ENCODE measurements at regions not wholly inside any gene's neighbourhood (a gene's known extent, or its start where the extent isn't known, plus 50 kb on each side); places are given as distances from the start of the nearest gene placed in this dataset.

DNA sequence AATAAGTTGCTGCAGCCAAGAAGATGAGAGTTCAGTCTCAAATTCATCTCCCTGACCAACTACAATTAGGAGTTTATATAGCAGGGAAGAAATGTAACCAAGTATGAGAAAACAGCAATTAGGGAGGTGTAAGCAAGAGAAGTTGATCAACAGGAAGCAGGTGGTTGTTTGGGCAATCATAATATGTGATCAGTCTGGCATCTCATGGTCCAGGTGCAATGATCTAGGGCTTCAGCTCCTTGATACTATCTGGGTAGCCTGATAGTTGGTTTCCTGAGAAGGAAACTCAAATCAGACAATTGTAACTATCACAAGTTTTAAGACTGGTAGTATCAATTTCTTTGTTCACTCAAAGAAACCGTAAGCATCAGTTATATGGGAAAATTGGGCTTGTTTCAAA lies 1574.3 kb upstream of the PABPC4L start:
- H3K4me3 ChIP-seq (ENCODE audit: low read depth, low read length): no peak overlapping the region
- no peaks in the 10 kb centered on the region for H3K27me3 ChIP-seq (ENCODE audit: control insufficient read depth, insufficient read depth, low read length)
- POLR2A ChIA-PET: no interaction called here
- DNase-seq (ENCODE audit: low read depth, low spot score): no peak
- no peak overlapping the region for H3K27ac ChIP-seq (ENCODE audit: low read depth, low read length)
- TF ChIP-seq, protein P1, sequence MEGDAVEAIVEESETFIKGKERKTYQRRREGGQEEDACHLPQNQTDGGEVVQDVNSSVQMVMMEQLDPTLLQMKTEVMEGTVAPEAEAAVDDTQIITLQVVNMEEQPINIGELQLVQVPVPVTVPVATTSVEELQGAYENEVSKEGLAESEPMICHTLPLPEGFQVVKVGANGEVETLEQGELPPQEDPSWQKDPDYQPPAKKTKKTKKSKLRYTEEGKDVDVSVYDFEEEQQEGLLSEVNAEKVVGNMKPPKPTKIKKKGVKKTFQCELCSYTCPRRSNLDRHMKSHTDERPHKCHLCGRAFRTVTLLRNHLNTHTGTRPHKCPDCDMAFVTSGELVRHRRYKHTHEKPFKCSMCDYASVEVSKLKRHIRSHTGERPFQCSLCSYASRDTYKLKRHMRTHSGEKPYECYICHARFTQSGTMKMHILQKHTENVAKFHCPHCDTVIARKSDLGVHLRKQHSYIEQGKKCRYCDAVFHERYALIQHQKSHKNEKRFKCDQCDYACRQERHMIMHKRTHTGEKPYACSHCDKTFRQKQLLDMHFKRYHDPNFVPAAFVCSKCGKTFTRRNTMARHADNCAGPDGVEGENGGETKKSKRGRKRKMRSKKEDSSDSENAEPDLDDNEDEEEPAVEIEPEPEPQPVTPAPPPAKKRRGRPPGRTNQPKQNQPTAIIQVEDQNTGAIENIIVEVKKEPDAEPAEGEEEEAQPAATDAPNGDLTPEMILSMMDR (IDR thresholded peaks at IDR 0.05; ENCODE audit: low read depth, low read length): no peak
- H3K9me3 ChIP-seq (ENCODE audit: control insufficient read depth, insufficient read depth, low read length): peaks cover 3% of the 10 kb centered on the region; the same call in 1 of the 2 replicates
- CTCF ChIA-PET: no interaction called here

DNA sequence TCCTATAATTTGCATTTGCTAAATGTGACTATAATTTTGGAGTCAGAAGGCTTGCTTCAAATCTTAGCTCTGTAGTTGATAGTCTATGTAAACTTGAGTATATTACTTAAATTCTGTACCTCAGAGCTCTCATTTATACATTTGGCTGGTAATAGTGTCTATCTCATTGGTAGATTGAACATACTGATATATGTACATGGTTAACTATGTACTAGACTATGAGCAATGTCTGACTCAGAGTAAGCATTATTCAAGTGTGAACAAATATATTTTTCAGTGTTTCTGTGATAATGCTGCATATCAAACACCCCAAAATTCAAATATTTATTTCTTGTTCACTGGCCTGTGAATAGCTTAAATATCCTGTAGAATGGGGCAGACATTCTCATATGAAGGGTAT lies 1568.9 kb upstream of the PABPC4L start:
- H3K9me3 ChIP-seq (ENCODE audit: control insufficient read depth, insufficient read depth, low read length): peaks cover 9% of the 10 kb centered on the region
- DNase-seq (ENCODE audit: low read depth, low spot score): no peak
- H3K27ac ChIP-seq (ENCODE audit: low read depth, low read length): no peak overlapping the region
- ChIA-PET POLR2A (no interaction called here), CTCF (no interaction called here)
- TF ChIP-seq, protein P1 (IDR thresholded peaks at IDR 0.05; ENCODE audit: low read depth, low read length): no peak
- no peaks in the 10 kb centered on the region for H3K27me3 ChIP-seq (ENCODE audit: control insufficient read depth, insufficient read depth, low read length)
- H3K4me3 ChIP-seq (ENCODE audit: low read depth, low read length): no peak overlapping the region

DNA sequence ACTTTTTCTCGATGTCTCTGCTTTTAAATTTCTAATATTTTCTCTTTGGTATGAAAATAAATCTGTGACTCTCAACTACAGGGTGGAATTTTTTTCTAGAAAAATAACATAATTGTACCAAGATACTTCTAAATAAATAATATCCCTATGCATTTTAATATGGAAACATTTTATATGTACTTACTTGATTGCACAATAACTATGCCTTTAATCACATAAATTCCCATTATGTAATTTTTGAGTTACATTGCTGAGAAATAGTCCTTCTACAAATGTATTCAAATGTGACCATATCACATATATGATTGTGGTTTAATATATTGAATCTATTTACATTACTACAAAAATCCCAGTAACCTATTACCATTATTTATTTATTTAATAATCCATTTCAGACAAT lies 1543.3 kb upstream of the PABPC4L start:
- POLR2A ChIA-PET: no interaction called here
- TF ChIP-seq, protein P1 (IDR thresholded peaks at IDR 0.05; ENCODE audit: low read depth, low read length): no peak
- H3K9me3 ChIP-seq (ENCODE audit: control insufficient read depth, insufficient read depth, low read length): no peaks in the 10 kb centered on the region
- H3K4me3 ChIP-seq (ENCODE audit: low read depth, low read length): no peak overlapping the region
- H3K27ac ChIP-seq (ENCODE audit: low read depth, low read length): no peak overlapping the region
- CTCF ChIA-PET: no interaction called here
- no peaks in the 10 kb centered on the region for H3K27me3 ChIP-seq (ENCODE audit: control insufficient read depth, insufficient read depth, low read length)
- no peak for DNase-seq (ENCODE audit: low read depth, low spot score)

DNA sequence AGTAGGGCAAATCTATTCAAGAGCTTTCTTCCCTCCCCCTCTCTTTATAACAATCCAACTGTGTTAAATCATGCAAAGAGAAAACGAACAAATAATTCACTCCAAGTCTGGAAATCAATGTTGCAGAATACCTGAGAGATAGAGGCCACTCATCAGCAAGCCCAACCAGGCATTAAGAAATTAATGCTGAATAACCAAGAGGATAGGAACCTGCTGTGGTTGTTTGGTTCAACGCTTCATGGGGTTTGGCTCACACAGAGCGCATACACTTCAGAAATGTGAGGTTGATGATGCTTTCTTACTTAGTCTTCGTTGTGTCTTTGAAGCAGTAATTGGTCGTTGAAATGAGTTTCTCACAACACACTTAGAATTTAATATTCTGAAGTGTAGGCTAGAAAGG lies 1540.0 kb upstream of the PABPC4L start:
- DNase-seq (ENCODE audit: low read depth, low spot score): no peak
- POLR2A ChIA-PET: no interaction called here
- Histone ChIP-seq H3K4me3 (ENCODE audit: low read depth, low read length) (no peak overlapping the region), H3K27ac (ENCODE audit: low read depth, low read length) (no peak overlapping the region), H3K27me3 (ENCODE audit: control insufficient read depth, insufficient read depth, low read length) (no peaks in the 10 kb centered on the region), H3K9me3 (ENCODE audit: control insufficient read depth, insufficient read depth, low read length) (no peaks in the 10 kb centered on the region)
- TF ChIP-seq, protein P1 (IDR thresholded peaks at IDR 0.05; ENCODE audit: low read depth, low read length): no peak
- CTCF ChIA-PET: no interaction called here

DNA sequence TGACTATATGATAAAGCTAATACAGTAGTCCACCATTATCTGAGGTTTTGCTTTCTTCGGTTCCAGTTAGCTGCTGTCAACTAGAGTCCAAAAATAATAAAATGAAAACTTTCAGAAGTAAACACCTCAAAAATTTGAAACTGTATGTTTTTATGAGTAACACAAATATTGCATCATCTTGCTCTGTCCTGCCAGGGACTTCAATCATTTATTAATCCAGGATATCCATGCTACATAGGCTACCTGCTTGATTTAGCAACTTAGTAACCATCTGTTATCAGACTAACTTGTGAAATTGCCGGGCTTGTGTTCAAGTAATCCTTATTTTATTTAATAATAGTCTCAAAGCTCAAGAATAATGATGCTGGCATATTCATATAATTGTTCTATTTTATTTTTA lies 1537.8 kb upstream of the PABPC4L start:
- ChIA-PET POLR2A (no interaction called here), CTCF (no interaction called here)
- Histone ChIP-seq H3K9me3 (ENCODE audit: control insufficient read depth, insufficient read depth, low read length) (no peaks in the 10 kb centered on the region), H3K27ac (ENCODE audit: low read depth, low read length) (no peak overlapping the region), H3K27me3 (ENCODE audit: control insufficient read depth, insufficient read depth, low read length) (no peaks in the 10 kb centered on the region), H3K4me3 (ENCODE audit: low read depth, low read length) (no peak overlapping the region)
- TF ChIP-seq, protein P1 (IDR thresholded peaks at IDR 0.05; ENCODE audit: low read depth, low read length): no peak
- DNase-seq (ENCODE audit: low read depth, low spot score): no peak
